Activated T-cell treated with anti-CD3 and anti-CD28 coated beads, Interleukin-2, amount 50 U/mL, for 48 hours (primary cell): ENCODE measurements at regions not wholly inside any gene's neighbourhood (a gene's known extent, or its start where the extent isn't known, plus 50 kb on each side); places are given as distances from the start of the nearest gene placed in this dataset.

ENCODE experiments used
- DNase-seq, 2 experiments: peaks; one replicate each; pipeline ENCODE4 v3.0.0-alpha.2; 2020

DNA sequence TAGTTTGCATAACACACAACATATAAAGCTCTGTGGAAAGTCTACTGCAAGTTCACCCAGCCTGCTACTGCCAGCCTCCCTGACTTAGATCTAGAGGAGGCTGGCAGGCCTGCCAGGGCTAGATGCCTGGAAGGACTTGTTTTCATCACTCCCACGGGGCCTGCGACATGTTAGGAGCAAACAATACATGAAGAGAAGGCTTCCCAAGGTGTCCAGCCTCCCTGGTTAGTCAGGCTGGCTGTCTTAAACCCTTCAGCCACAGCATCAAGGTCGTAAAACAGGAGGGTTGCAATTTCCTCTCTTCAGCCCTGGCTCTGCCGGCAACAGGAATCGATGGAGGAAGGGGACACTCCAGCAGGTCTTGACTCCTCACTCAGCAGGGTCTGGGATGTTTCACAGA lies 104.5 kb downstream of the NGF start:
- no peak for DNase-seq

DNA sequence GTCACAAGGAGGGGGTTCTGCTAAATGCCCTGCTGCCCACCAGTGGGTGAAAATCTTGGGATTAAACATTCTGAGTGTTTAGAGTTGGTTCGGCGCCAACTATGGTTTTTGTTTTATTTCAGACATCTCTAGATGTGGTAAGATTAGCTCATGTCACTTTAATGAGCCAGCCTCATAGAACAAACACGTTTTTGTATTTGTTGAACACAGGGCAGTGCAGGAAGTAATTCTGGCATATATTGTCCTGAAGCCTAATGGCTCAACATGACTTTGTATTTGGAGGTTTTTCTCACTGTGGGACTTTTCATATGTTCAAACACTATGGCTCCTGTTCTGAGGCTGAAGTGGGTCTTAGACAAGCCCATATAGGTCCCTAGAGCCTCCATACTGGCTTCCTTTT lies 107.8 kb downstream of the NGF start:
- DNase-seq: no peak

- no peak for DNase-seq
These were observed 109.0 kb downstream of the NGF start for GRCh38 chr1:115229016-115229415.

GRCh38 chr1:115228191-115228590 lies 109.9 kb downstream of the NGF start:
- DNase-seq: no peak

DNA sequence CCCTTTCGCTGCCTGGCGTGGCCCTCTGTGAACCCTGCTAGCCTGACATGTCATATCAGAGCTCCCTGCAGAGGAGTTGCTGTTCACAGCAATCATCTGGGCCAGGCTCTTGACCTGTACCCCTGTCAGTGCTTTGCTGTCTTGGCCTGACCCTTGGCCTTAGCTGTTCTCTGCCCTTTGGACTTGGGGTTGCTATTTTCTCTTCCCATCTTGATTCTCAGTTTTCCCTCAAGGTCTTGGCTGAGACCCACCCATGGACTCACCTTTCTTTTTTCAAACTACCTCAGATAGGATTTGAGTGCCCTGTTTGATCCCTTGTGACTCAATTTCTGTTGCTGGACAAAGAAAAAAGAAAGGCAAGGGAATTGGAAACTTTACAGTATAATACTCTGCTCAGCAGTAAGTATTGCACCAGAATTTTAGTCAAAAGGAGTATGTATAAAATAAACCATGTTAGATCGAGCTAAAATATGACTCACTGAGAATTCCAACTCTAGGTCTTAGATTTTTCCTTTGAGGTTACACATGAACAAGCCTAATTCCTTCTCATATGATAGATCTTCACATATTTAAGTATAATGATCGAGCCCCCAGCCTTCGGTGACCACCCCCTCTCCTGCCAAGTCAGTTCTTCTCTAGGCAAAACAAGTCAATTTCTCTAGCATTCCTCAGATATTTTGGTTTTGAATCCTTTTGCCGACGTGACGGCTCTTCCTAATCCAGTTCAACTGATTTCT lies 110.5 kb downstream of the NGF start:
- no peak for DNase-seq

- DNase-seq: no peak
These were observed 111.9 kb downstream of the NGF start for GRCh38 chr1:115225993-115226685.

- DNase-seq: no peak
These were observed 113.4 kb downstream of the NGF start for GRCh38 chr1:115224636-115225035.

- DNase-seq: no peak
These were observed 115.2 kb downstream of the NGF start for GRCh38 chr1:115222616-115223402.

- no peak for DNase-seq
These were observed 117.4 kb downstream of the NGF start for GRCh38 chr1:115220340-115221270.

DNA sequence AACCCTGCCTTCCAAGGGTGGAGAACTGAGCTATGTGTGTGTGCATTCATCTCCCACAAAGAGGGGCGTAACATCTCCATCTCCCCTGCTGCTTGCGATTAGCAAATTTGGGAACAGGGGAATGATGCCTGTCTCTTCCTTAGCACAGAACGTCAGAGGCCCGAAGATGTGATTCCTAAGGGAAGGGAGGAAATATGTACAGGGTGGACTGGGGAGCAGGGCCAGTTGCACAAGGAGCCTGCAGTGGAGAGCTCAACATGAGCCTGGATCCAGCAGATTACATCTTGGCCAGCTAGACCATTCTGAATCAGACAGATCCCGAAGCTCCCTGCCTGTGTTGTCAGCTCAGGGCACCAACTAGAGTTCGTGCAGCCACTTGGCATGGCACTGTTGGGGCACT lies 118.1 kb downstream of the NGF start:
- DNase-seq: no peak

GRCh38 chr1:115218699-115219098 lies 119.3 kb downstream of the NGF start:
- DNase-seq: no peak

DNA sequence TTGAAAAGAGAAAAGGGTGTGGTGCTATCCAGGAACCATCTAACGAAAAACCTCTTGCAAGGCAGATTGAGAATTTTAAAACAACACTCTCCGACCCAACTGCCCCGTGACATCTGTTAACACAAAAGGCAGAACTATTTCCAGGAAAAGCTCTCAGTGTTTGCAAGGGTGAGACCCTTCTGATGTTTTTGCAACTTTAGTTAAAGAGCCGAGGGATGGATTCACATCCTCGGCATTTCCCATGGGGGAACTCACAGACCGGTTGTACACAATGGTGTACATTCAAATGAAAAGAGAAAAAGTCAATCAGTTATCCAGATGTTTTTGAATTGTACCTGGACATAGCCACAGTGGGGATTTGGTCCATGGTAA lies 120.0 kb downstream of the NGF start:
- DNase-seq: no peak

GRCh38 chr1:115217150-115218033 lies 120.7 kb downstream of the NGF start:
- DNase-seq: no peak

GRCh38 chr1:115215703-115216521 lies 122.1 kb downstream of the NGF start:
- no peak for DNase-seq

DNA sequence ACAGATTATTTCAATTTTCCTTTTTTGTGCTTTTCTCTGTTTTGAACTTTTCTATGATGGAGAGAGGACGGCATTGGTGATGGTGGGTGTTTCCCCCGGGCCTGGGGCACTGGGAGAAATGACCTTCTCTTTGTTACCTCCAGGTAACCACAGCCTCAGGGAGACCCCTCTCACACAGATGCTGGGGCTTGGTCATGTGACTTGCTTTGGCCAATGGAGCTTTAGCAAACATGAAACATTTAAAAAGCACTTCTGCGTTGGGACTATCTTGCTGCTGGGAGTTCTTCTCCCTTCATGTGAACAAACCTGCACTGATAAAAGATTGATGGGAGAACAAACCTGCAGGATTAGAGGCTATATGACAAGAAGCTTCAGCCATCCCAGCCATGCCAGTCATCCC lies 122.9 kb downstream of the NGF start:
- no peak for DNase-seq

- DNase-seq: no peak
These were observed 124.0 kb downstream of the NGF start for GRCh38 chr1:115214098-115214497.

- no peak for DNase-seq
These were observed 123.8 kb upstream of the TSPAN2 start for GRCh38 chr1:115213130-115213529.

DNA sequence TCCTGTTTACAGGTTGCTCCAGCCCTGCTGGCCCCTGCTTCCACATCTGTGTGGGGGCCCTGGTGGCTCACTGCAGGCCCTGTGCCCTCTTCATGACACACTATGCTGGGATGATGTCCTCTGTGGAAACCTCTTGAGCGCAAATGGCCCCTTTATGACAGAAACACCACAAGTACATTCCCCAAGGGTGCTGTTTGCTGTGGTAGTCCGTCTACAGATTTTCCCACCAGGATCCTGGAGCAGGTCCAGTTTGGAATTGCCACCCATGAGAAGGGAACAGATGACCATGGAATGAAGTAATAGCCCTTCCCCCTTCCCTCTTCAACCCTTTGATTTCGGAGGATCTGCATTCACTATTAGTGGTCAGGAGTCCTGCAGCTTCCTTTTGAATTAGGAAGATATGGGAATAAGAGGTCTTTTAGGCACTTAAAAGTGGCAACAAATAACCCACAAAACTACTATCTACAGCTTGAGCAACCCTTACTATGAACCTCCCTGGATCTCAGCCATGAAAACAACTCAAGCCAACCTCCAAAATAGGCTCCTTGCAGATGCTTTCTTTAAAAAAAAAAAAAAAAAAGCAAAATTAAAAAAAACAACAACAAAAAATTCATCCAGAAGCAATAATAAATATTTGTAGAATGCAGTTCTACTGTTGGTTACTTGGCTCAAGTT lies 121.9 kb upstream of the TSPAN2 start:
- DNase-seq: no peak

- no peak for DNase-seq
These were observed 121.0 kb upstream of the TSPAN2 start for GRCh38 chr1:115210302-115210711.

DNA sequence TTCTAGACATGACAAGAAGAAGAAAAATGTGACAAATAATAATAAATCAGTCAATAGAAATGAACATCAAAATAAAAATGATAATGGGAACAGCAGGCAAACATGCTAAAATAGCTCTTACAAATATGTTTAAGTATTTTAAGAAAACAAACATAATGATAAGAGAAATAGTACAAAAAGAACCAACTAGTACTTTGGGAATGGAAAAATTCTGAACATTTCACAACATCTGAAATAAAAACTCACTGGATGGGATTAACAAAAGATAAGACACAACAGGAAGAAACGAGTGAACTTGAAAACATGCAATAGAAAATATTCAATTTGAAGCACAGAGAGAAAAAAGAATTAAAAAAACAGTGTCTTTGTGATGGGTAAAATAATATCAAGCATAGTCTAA lies 115.2 kb upstream of the TSPAN2 start:
- no peak for DNase-seq
